A549 (cell line): ENCODE measurements at regions not wholly inside any gene's neighbourhood (a gene's known extent, or its start where the extent isn't known, plus 50 kb on each side); places are given as distances from the start of the nearest gene placed in this dataset.

Source experiments
- CHD4 ChIP-seq: fragments of 200-600 bp; sonication (generic); IDR thresholded peaks from 2 replicates; pipeline ENCODE4 v1.6.1; 2016; ENCODE audit warnings: antibody characterized with exemption, mild to moderate bottlenecking, borderline replicate concordance
- CTCF ChIP-seq: fragments of >200 bp; sonication (Bioruptor Twin); formaldehyde crosslinking; IDR thresholded peaks from 3 replicates; pipeline ENCODE4 v1.5.1; 2016
- EP300 ChIP-seq, 2 experiments: fragments of >200 bp; sonication (Bioruptor Twin); formaldehyde crosslinking; IDR thresholded peaks; 2 replicates in 1 of 2; 3 replicates in 1 of 2; pipeline ENCODE4 v1.6.1; 2016 to 2017
- HDAC2 ChIP-seq: fragments of 200-600 bp; sonication (generic); IDR thresholded peaks from 2 replicates; pipeline ENCODE4 v1.6.1; 2016
- HMGXB4 ChIP-seq: fragments of 250-450 bp; sonication (Bioruptor Pico); IDR thresholded peaks from 2 replicates; pipeline ENCODE4 v1.5.0; 2021; ENCODE audit warnings: mild to moderate bottlenecking, moderate library complexity, borderline replicate concordance
- HOXA7 ChIP-seq: fragments of 250-450 bp; sonication (Bioruptor Pico); IDR thresholded peaks from 2 replicates; pipeline ENCODE4 v1.5.0; 2020; ENCODE audit warnings: mild to moderate bottlenecking, moderate library complexity
- KDM1A ChIP-seq: fragments of 200-600 bp; sonication (generic); IDR thresholded peaks from 2 replicates; pipeline ENCODE4 v1.6.1; 2016; ENCODE audit warnings: low read depth, mild to moderate bottlenecking
- MAFK ChIP-seq: fragments of 450-650 bp; IDR thresholded peaks from 2 replicates; pipeline ENCODE4 v1.6.1; 2014; ENCODE audit not compliant: partially characterized antibody
- MAZ ChIP-seq: fragments of 150-350 bp; IDR thresholded peaks from 2 replicates; pipeline ENCODE4 v1.6.1; 2014; ENCODE audit warnings: antibody characterized with exemption, low read depth, low read length, borderline replicate concordance
- POLR2A ChIP-seq: IDR thresholded peaks from 2 replicates; pipeline ENCODE4 v1.6.1; 2012; ENCODE audit warnings: mild to moderate bottlenecking, low read length
- POLR2AphosphoS2 ChIP-seq: conservative IDR thresholded peaks from 2 replicates; pipeline ENCODE4 v1.6.1; 2012; ENCODE audit warnings: low read length, improper control_type of control experiment, inconsistent platforms
- RCOR1 ChIP-seq: fragments of 150-350 bp; IDR thresholded peaks from 2 replicates; pipeline ENCODE4 v1.6.1; 2014; ENCODE audit warnings: antibody characterized with exemption, low read length, low read depth
- REST ChIP-seq: fragments of 200-600 bp; sonication (generic); IDR thresholded peaks from 2 replicates; pipeline ENCODE4 v1.6.1; 2016; ENCODE audit warnings: antibody characterized with exemption, mild to moderate bottlenecking, moderate library complexity
- SMC3 ChIP-seq: fragments of >200 bp; sonication (Bioruptor Twin); formaldehyde crosslinking; IDR thresholded peaks from 3 replicates; pipeline ENCODE4 v1.6.1; 2018; ENCODE audit warnings: inconsistent platforms

- TF ChIP-seq POLR2A (no peak), REST (no peak), HMGXB4 (CRISPR knock-in tag) (no peak), CTCF (no peak), KDM1A (no peak), SMC3 (no peak), RCOR1 (no peak), MAFK (no peak), CHD4 (no peak), EP300 (IDR thresholded peaks at IDR 0.05) (no peak), MAZ (no peak), POLR2AphosphoS2 (no peak), HDAC2 (no peak), HOXA7 (no peak)
These were observed 219.0 kb upstream of the MAN1A1 start for GRCh38 chr6:119568580-119568979.
